ENCODE measurements at regions not wholly inside any gene's neighbourhood (a gene's known extent, or its start where the extent isn't known, plus 50 kb on each side); places are given as distances from the start of the nearest gene placed in this dataset.
"Not testable (repeated sequence)": the region's sequence is repeated elsewhere in the genome, so short reads cannot be mapped to it uniquely, and the experiment has no call there.

- no peak for DNase-seq
Observed at GRCh38 chr3:152622811-152623167, 212.1 kb upstream of the P2RY1 start.

DNA sequence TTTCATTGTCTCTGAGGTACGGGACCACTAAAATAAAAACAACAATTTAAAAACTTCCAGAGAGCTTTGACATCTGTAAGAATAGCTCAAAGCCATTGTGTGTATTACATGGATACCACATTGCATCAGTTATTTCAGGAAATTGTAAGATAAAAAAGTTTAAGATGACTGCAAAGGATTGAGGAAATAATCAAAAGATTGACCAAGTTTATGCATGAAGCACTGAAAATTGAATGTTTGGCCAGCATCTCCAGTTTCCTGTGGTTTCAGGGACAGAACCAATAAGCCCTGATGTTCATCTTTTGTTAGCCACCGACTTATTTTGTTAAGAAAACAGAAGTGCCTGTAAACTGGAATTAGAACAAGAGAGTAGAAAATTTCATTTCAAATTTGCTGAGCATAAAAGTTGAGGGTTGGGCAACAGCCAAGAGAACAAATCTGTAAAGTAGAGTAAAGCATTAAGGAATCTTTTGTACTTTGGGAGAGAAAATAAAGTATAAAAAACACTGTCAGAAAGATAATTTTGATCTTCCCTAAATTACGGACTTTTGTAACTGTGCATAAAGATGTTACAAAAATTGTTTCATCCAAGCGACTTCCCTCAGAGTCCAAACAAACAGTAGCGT lies 211.5 kb upstream of the P2RY1 start:
- no peak for DNase-seq

DNA sequence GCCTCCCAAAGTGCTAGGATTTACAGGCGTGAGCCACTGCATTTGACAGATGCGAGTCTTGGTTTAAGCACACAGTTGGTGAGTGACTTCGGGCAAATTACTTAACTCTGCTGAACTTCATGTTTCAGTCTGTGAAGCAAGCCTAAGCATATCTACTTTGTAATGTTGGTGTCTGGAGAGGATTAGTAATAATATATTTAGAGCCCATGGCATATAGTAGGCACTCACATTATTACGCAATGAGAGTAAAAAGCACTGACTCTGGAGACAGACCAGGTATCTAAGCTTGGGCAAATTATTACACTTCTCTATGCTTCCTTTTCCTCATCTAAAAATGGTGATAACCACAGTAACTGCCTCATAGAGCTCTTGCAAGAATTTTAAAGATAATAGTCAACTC lies 208.7 kb upstream of the P2RY1 start:
- no peak for DNase-seq

DNA sequence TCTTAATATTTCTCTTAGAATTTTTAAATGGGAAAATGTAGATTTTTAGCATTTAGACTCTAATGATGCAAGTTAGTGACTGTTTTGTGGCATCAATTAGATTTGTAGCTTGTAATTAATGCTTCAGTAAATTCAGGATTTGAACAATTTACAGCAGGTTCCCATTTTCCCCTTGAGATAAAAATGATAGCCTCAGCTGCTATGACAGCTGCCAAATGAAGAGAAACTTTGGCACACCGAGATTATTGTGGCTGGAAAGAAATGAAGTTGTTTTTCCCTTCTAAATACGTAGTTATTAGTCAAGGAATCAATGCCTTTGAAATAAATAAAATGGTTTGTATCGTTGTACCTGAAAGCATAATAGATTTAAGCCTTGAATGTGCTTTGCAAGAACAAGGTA lies 206.4 kb upstream of the P2RY1 start:
- no peak for DNase-seq

DNA sequence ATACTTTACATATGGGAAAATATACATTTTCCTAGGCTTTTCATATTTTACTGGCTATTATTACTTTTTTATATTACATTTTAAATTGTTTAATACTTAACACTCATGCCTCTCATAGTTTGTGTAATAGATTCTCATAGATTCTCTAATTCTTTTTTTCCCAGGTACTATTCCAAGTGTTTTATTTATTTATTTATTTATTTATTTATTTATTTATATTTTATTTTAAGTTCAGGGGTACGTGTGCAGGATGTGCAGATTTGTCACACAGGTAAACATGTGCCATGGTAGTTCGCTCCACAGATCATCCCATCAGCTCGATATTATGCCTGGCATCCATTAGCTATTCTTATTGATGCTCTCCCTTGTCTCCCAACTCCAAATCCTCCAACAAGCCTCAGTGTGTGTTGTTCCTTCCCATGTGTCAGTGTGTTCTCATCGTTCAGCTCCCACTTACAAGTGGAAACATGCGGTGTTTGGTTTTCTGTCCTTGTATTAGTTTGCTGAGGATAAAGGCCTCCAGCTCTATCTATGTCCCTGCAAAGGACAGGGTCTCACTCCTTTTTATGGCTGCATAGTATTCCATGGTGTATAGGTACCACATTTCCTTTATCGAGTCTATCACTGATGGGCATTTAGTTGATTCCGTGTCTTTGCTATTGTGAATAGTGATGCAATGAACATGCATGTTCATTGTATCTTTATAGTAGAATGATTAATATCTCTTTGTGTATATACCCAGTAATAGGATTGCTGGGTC lies 205.4 kb upstream of the P2RY1 start:
- no peak for DNase-seq

GRCh38 chr3:152635389-152635788 lies 199.5 kb upstream of the P2RY1 start:
- no peak for DNase-seq

- no peak for DNase-seq
Observed at GRCh38 chr3:152636651-152637050, 198.3 kb upstream of the P2RY1 start.

DNA sequence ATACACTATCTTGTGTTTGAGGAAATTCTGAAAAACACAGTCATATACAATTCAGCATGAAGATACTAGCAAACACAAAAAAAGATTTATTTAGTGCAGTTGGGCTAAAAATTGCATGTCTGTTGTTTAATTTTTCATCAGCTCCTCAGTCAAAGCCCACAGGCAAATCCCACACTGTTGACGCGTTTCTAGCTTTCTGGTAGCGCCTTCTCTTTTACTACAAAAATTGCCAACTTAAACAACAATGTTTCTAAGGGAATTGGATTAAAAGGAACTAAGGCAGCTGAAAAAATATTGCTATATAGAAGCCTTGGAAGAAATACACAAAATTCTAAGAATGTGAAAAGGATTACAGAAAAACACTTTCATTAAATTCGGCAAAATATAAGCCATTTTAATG lies 196.7 kb upstream of the P2RY1 start:
- no peak for DNase-seq

- DNase-seq: no peak
Observed at GRCh38 chr3:152638707-152639450, 196.1 kb upstream of the P2RY1 start.

- DNase-seq: no peak
Observed at GRCh38 chr3:152641198-152641597, 193.7 kb upstream of the P2RY1 start.

GRCh38 chr3:152642658-152643057 lies 192.3 kb upstream of the P2RY1 start:
- DNase-seq: no peak

- DNase-seq: no peak
Observed at GRCh38 chr3:152644478-152644877, 190.5 kb upstream of the P2RY1 start.

GRCh38 chr3:152646004-152646403 lies 188.9 kb upstream of the P2RY1 start:
- no peak for DNase-seq

GRCh38 chr3:152650177-152650576 lies 184.8 kb upstream of the P2RY1 start:
- DNase-seq: no peak

DNA sequence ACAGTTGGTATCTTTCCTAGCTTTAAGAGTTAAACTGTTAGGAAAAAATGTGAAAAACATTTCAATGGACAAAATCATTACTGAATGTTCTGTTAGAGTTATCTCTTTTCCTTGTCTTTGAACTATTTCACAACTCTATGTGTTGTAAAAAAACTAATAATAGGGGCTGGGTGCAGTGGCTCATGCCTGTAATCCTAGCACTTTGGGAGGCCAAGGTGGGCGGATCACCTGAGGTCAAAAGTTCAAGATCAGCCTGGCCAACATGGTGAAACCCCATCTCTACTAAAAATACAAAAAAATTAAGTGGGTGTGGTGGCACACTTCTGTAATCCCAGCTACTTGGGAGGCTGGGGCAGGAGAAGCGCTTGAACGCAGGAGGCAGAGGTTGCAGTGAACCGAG lies 184.0 kb upstream of the P2RY1 start:
- not testable (repeated sequence) for DNase-seq

DNA sequence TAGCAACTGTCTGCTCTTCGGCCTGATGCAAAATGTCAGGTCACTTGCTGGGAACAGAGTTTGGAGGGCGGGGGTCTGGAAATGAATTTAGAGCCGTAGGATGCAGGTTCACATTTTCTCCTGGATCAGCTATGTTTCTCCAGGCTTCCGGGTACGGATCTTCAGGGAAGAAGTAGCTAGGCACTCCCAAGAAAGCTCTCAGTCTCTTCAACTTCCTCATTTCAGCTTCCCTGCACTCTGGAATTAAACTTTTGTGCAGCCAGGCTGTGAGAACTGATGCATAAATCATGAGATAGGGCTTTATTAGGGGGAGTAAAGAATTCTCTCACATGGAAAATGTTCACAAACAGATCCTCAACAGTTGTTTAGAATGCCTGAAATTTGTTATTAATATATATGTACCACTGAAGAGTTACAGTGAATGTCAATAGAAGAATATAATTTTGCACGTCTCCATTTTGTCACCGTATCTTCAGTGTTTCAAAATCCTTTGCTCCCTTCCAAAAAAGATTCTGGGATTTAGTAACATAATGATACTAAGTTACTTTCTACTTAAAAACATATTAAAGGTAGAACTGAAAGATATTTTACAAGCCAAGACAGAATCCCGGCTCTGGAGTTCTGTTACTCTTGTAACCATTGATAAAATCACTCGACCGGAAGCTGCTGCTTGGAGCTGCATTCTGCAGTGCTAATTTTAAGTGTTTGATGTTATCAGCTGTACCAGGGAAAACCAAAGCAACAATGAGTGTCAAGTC lies 178.5 kb upstream of the P2RY1 start:
- no peak for DNase-seq

DNA sequence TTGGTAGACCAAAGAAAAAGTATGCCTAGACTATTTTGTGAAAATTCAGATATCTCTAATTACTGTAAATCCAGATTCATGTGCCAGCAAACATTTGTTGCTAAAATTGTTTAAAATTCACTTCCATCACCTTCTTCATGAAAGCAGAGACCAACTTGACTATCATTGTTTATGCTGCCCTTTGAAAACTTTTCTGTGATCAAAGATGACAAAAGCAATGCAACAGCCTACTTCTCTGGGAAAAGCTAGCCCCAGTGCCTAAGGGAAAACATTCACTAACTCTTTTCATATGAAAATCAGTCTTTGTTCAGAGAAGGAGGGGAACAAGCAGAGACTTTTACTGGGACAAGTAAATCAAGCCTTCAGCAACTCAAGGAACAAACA lies 178.0 kb upstream of the P2RY1 start:
- DNase-seq: no peak

DNA sequence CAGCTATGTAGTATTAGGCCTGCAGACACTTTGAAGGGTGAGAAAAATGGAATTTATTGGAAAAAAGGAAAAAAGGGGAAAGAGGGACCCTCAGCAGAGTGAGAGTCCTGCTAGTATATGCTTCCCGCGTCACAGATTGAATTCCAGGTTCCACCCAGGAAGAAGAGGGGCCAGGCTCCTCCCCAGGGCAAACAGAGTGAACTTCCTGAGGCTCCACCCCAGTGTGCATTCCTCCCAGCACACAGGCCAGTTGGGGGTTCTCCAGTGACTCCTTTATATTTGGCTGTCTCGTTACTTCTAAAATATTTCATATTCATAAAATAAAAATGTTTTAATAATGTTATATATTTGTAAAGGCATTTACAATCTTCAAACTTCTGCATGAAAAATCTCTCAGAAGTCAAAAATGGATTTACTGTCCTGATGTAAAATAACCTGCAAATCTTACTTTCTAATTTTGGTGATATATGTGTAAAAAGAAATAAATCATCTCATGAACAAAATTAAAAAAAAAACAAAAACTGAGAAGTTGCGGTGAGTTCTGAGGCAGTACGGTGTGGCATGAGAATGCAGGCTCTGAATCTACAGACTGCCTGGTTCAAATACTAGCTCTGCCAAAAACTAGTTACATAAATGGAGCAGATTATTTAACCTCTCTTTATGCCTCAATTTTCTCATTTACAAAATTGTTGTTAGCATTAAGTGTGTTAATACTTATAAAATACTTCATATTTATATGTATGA lies 175.8 kb upstream of the P2RY1 start:
- no peak for DNase-seq

GRCh38 chr3:152662157-152662556 lies 172.8 kb upstream of the P2RY1 start:
- no peak for DNase-seq

DNA sequence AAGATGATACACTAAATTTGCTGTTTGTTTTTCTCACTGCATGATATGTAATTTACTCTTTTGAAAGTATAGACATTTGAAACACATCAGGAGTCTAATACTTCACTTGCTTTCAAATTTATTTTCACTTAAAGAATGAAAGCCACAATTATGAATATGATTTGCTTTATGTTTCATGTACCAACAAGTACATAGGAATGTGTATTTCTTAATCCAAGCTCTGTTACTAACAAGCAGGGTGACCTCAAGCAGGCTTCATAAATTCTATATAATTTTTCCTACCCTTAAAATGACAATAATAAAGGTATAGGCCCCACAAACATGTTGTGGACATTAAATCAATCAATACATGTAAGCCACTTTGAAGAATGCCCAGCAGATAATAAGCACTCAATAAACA lies 170.2 kb upstream of the P2RY1 start:
- DNase-seq: no peak

- no peak for DNase-seq
Observed at GRCh38 chr3:152667267-152667666, 167.7 kb upstream of the P2RY1 start.

DNA sequence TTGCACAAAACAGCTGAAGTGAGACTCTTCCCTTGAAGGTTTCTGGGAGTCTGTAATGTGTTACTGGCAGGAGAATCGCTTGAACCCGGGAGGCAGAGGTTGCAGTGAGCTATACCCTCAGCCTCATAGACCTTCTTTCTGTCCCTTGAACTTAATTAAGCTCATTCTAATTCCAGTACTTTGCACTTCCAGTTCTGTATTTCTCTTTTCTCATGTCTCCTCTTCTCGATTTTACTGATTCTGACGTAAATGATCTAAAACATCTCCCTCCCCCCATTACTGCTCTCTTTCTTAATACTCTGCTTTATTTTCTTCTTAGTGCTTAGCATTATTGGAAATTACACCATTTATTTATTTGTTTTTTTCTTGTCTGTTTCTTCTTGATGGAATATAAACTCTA lies 165.4 kb upstream of the P2RY1 start:
- DNase-seq: no peak

All from amniotic stem cell (primary cell).